Cerebellar nuclear complex (tissue), 1 donor: ENCODE measurements at regions not wholly inside any gene's neighbourhood (a gene's known extent, or its start where the extent isn't known, plus 50 kb on each side); places are given as distances from the start of the nearest gene placed in this dataset.

Source experiments
- DNase-seq, 2 experiments: peaks; one replicate each; lab custom pipeline; 2025; lab: John Stamatoyannopoulos, UW

- no peak for DNase-seq
Measured at GRCh38 chr12:43117226-43117930, 434.6 kb downstream of the ADAMTS20 start.

GRCh38 chr12:43115441-43116160 is 436.4 kb downstream of the ADAMTS20 start:
- DNase-seq: no peak

GRCh38 chr12:43114316-43114715 is 437.7 kb downstream of the ADAMTS20 start:
- no peak for DNase-seq

GRCh38 chr12:43113616-43114015 is 438.4 kb downstream of the ADAMTS20 start:
- DNase-seq: no peak

GRCh38 chr12:43113135-43113534 is 438.9 kb downstream of the ADAMTS20 start:
- no peak for DNase-seq

- DNase-seq: no peak
Measured at GRCh38 chr12:43112101-43112920, 439.7 kb downstream of the ADAMTS20 start.

- DNase-seq: no peak
Measured at GRCh38 chr12:43111608-43112007, 440.4 kb downstream of the ADAMTS20 start.

GRCh38 chr12:43109631-43110345 is 442.2 kb downstream of the ADAMTS20 start:
- no peak for DNase-seq

GRCh38 chr12:43108656-43109055 is 443.3 kb downstream of the ADAMTS20 start:
- no peak for DNase-seq

GRCh38 chr12:43107026-43107775 is 444.8 kb downstream of the ADAMTS20 start:
- no peak for DNase-seq

- no peak for DNase-seq
Measured at GRCh38 chr12:43106355-43106754, 445.6 kb downstream of the ADAMTS20 start.

GRCh38 chr12:43105426-43105981 is 446.5 kb downstream of the ADAMTS20 start:
- DNase-seq: no peak

GRCh38 chr12:43104494-43104893 is 447.5 kb downstream of the ADAMTS20 start:
- no peak for DNase-seq

GRCh38 chr12:43103866-43104265 is 448.1 kb downstream of the ADAMTS20 start:
- no peak for DNase-seq

GRCh38 chr12:43102546-43103264 is 449.3 kb downstream of the ADAMTS20 start:
- no peak for DNase-seq

GRCh38 chr12:43100231-43100630 is 451.8 kb downstream of the ADAMTS20 start:
- no peak for DNase-seq

GRCh38 chr12:43099691-43100163 is 452.3 kb downstream of the ADAMTS20 start:
- DNase-seq: no peak

GRCh38 chr12:43098766-43099550 is 453.0 kb downstream of the ADAMTS20 start:
- no peak for DNase-seq

- no peak for DNase-seq
Measured at GRCh38 chr12:43098071-43098470, 453.9 kb downstream of the ADAMTS20 start.
